Kidney epithelial cell (primary cell): ENCODE measurements at regions not wholly inside any gene's neighbourhood (a gene's known extent, or its start where the extent isn't known, plus 50 kb on each side); places are given as distances from the start of the nearest gene placed in this dataset.
"Not testable (repeated sequence)": the region's sequence is repeated elsewhere in the genome, so short reads cannot be mapped to it uniquely, and the experiment has no call there.

Source experiments
- DNase-seq: peaks from one replicate; pipeline ENCODE4 v3.0.0-alpha.2; 2010; ENCODE audit warnings: low read depth
- H3K27me3 ChIP-seq: 2 replicates; pipeline ENCODE4 v1.6.0; 2011; ENCODE audit warnings: low read length; ENCODE audit not compliant: control insufficient read depth, insufficient read depth
- H3K36me3 ChIP-seq: 2 replicates; pipeline ENCODE4 v1.5.1; 2011; ENCODE audit warnings: low read length; ENCODE audit not compliant: control insufficient read depth, insufficient read depth
- H3K4me3 ChIP-seq: 2 replicates; pipeline ENCODE4 v1.5.1; 2011; ENCODE audit warnings: low read depth, mild to moderate bottlenecking, control low read depth, low read length
- CTCF ChIP-seq: IDR thresholded peaks from 2 replicates; pipeline ENCODE4 v1.5.1; 2011; ENCODE audit warnings: mild to moderate bottlenecking, moderate library complexity, low read length, control low read depth, inconsistent platforms; ENCODE audit not compliant: insufficient read depth, poor library complexity, severe bottlenecking

DNA sequence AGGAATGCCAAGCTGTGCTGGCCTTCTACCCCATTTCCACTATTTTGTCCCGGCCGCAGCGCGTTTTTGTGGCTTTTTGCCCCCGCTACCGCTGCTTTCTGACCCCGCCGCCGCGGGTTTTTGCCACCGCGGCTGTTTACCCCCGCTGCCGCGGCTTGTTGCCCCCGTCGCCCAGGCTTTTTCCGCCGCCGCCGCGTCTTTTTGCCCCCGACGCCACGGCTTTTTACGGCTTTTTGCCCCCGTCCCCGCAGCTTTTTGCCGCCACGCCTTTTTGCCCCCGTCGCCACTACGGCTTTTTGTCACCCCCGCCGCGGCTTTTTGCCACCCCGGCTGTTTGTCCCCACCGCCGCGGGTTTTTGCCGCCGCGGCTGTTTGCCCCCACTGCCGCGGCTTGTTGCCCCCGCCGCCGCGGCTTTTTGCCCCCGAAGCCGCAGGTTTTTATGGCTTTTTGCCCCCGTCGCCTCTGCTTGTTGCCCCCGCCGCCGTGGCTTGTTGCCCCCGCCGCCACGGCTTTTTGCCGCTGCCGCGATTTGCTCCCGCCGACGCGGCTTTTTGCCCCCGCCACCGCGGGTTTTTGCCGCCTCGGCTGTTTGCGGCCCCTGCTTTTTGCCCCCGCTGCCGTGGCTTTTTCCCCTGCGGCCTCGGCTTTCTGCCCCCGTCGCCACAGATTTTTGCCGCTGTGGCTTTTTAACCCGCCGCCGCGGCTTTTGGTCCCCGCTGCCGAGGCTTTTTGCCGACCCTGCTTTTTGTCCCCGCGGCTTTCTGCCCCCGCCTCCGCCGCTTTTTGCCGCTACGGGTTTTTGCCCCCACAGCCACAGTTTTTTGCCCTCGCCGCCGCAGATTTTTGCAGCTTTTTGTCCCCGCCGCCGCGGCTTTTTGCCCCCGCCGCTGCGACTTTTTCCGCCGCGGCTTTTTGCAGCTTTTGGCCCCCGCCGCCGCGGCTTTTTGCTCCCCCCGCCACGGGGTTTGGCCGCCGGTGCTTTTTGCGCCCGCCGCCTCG lies 520.4 kb upstream of the WSB1 start:
- no peak for DNase-seq
- Histone ChIP-seq H3K36me3 (no peaks in the 10 kb centered on the region), H3K27me3 (no peaks in the 10 kb centered on the region), H3K4me3 (no peak overlapping the region)
- TF ChIP-seq CTCF = no peak

- Histone ChIP-seq H3K36me3 (no peaks in the 10 kb centered on the region), H3K4me3 (no peak overlapping the region), H3K27me3 (no peaks in the 10 kb centered on the region)
- DNase-seq = no peak
- no peak for TF ChIP-seq CTCF
Measured at GRCh38 chr17:26774291-26775218, 519.4 kb upstream of the WSB1 start.

- Histone ChIP-seq H3K27me3 (no peaks in the 10 kb centered on the region), H3K4me3 (no peak overlapping the region), H3K36me3 (no peaks in the 10 kb centered on the region)
- DNase-seq = no peak
- no peak for TF ChIP-seq CTCF
Measured at GRCh38 chr17:26775219-26775822, 518.6 kb upstream of the WSB1 start.

DNA sequence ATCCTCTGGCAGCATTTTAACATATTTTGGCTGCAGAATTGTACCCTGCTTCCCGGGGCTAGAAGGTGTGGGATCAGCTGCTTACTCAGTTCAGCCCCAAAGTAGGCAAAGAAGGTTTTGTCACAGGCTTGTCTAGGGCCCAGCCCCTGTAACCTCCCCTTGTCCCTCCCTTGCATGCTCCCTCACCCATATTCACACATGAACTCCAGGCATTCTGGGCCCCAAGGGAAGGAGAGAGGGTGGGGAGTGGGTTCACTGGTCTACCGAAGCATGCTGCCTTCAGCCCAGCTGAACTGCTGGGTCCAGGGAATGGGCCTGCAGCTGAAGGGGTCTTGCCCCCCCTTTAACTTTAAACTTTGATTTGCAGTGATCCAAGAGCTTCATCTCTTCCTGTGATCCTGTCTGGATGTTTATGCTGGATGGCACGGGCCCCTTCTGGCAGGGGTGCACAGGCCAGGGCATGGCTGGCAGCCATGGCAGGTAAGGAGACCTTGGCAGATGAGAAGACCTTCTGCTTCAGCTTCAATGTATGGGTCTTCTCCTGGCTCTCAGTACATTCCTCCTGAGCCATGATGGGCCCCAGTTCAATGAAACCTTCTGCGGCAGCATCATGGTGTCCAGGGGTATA lies 513.6 kb upstream of the WSB1 start:
- not testable (repeated sequence) for H3K36me3 ChIP-seq, DNase-seq, H3K4me3 ChIP-seq, H3K27me3 ChIP-seq

- no peak for TF ChIP-seq CTCF
- Histone ChIP-seq H3K27me3 (no peaks in the 10 kb centered on the region), H3K36me3 (no peaks in the 10 kb centered on the region), H3K4me3 (no peak overlapping the region)
- DNase-seq = no peak
Measured at GRCh38 chr17:26782153-26782552, 511.8 kb upstream of the WSB1 start.
